H1 (cell line): ENCODE measurements at regions not wholly inside any gene's neighbourhood (a gene's known extent, or its start where the extent isn't known, plus 50 kb on each side); places are given as distances from the start of the nearest gene placed in this dataset.

Source experiments
- CTCF ChIA-PET: fragments of 300-600 bp; sonication (Branson Sonifier 250); formaldehyde crosslinking; loops from one replicate; lab custom pipeline; 2021; ENCODE audit not compliant: partially characterized antibody; lab: Charles Lee
- POLR2A ChIA-PET: fragments of 300-600 bp; sonication (Branson Sonifier 250); formaldehyde crosslinking; loops from one replicate; lab custom pipeline; 2021; ENCODE audit warnings: inconsistent platforms; ENCODE audit not compliant: partially characterized antibody; lab: Charles Lee
- DNase-seq, 2 experiments: peaks; one replicate each; pipeline versions ENCODE4 v3.0.0 to v3.0.0-alpha.2; 2010 to 2022; ENCODE audit warnings: low spot score in 2 of 2, low read depth in 1 of 2, mixed read lengths in 1 of 2
- FAIRE-seq: peaks from 2 replicates; lab custom pipeline; 2011; peaks lifted over from hg19 to GRCh38; lab: Jason Lieb, UNC
- H2AFZ ChIP-seq: 2 replicates; pipeline ENCODE4 v1.8.1; 2012; ENCODE audit warnings: low read length, inconsistent platforms
- H2AK5ac ChIP-seq: 2 replicates; pipeline ENCODE4 v1.6.1; 2013; ENCODE audit warnings: low read depth, low read length
- H2BK120ac ChIP-seq: replicated peaks from 2 replicates; pipeline ENCODE3; 2013; ENCODE audit warnings: low read depth, low read length, inconsistent platforms
- H2BK12ac ChIP-seq: 2 replicates; pipeline ENCODE4 v1.6.1; 2013; ENCODE audit warnings: low read depth, low read length
- H2BK15ac ChIP-seq: 2 replicates; pipeline ENCODE4 v1.6.1; 2013; ENCODE audit warnings: low read length
- H2BK20ac ChIP-seq: 2 replicates; pipeline ENCODE4 v1.6.1; 2013; ENCODE audit warnings: low read length
- H2BK5ac ChIP-seq: 2 replicates; pipeline ENCODE4 v1.6.1; 2013; ENCODE audit warnings: low read depth, low read length
- H3K14ac ChIP-seq: 2 replicates; pipeline ENCODE4 v1.6.1; 2013; ENCODE audit warnings: inconsistent platforms; ENCODE audit not compliant: insufficient read length
- H3K18ac ChIP-seq: 2 replicates; pipeline ENCODE4 v1.6.1; 2013; ENCODE audit warnings: low read length; ENCODE audit errors: extremely low read depth
- H3K23ac ChIP-seq: 2 replicates; pipeline ENCODE4 v1.6.1; 2013; ENCODE audit warnings: inconsistent platforms; ENCODE audit not compliant: insufficient read length
- H3K23me2 ChIP-seq: 2 replicates; pipeline ENCODE4 v1.6.1; 2013; ENCODE audit warnings: low read depth, low read length
- H3K27ac ChIP-seq: 2 replicates; pipeline ENCODE4 v1.6.1; 2011; ENCODE audit warnings: low read depth, low read length, inconsistent platforms
- H3K27me3 ChIP-seq, 4 experiments: replicated peaks in 1 of 4; 1 replicate in 1 of 4; 2 replicates in 3 of 4; pipeline versions ENCODE4 v1.6.1 to v1.8.1; 2011 to 2013; ENCODE audit warnings: low read length in 3 of 4, mild to moderate bottlenecking in 3 of 4, inconsistent platforms in 2 of 4, mixed read lengths in 2 of 4, moderate library complexity in 1 of 4; ENCODE audit not compliant: control insufficient read depth in 3 of 4, insufficient read depth in 3 of 4; ENCODE audit errors: extremely low read depth in 1 of 4
- H3K36me3 ChIP-seq, 4 experiments: 2 replicates each; pipeline versions ENCODE4 v1.6.1 to v1.8.1; 2011 to 2013; ENCODE audit warnings: mild to moderate bottlenecking in 4 of 4, low read length in 3 of 4, moderate library complexity in 2 of 4, control low read depth in 1 of 4, inconsistent platforms in 1 of 4; ENCODE audit not compliant: insufficient read depth in 4 of 4, control insufficient read depth in 2 of 4
- H3K4ac ChIP-seq: replicated peaks from 2 replicates; pipeline ENCODE3; 2013; ENCODE audit warnings: low read length, low read depth, mixed read lengths, inconsistent platforms; ENCODE audit not compliant: insufficient read length
- H3K4me1 ChIP-seq, 4 experiments: replicated peaks in 1 of 4; 1 replicate in 1 of 4; 2 replicates in 3 of 4; pipeline versions ENCODE4 v1.6.1 to v1.8.1; 2011 to 2013; ENCODE audit warnings: low read length in 3 of 4, inconsistent platforms in 2 of 4, mixed read lengths in 1 of 4; ENCODE audit not compliant: insufficient read depth in 4 of 4, control insufficient read depth in 3 of 4
- H3K4me2 ChIP-seq, 2 experiments: 2 replicates each; pipeline versions ENCODE4 v1.6.1 to v1.8.1; 2011 to 2013; ENCODE audit warnings: low read depth in 2 of 2, low read length in 2 of 2, control low read depth in 1 of 2, inconsistent platforms in 1 of 2, mild to moderate bottlenecking in 1 of 2; ENCODE audit not compliant: insufficient read depth in 1 of 2
- H3K4me3 ChIP-seq, 4 experiments: fragments of 200-600, 300-600 bp in 1 of 4; sonication (generic), shearing (Covaris generic), sonication (Bioruptor Twin) in 1 of 4; 2 replicates each; pipeline versions ENCODE4 v1.5.1 to v1.8.1; 2011 to 2016; ENCODE audit warnings: low read length in 4 of 4, low read depth in 3 of 4, control low read depth in 2 of 4, inconsistent platforms in 2 of 4, mild to moderate bottlenecking in 2 of 4, mixed read lengths in 1 of 4, moderate library complexity in 1 of 4; ENCODE audit not compliant: insufficient read depth in 2 of 4; ENCODE audit errors: extremely low read depth in 1 of 4
- H3K56ac ChIP-seq: replicated peaks from 2 replicates; pipeline ENCODE3; 2013; ENCODE audit warnings: low read depth, mild to moderate bottlenecking, mixed read lengths, low read length, inconsistent platforms; ENCODE audit not compliant: insufficient read length
- H3K79me1 ChIP-seq: 2 replicates; pipeline ENCODE4 v1.6.1; 2013; ENCODE audit warnings: low read depth, low read length, control low read depth
- H3K79me2 ChIP-seq, 2 experiments: 2 replicates each; pipeline versions ENCODE4 v1.6.1 to v1.8.1; 2012 to 2013; ENCODE audit warnings: low read length in 2 of 2, mild to moderate bottlenecking in 2 of 2, inconsistent platforms in 1 of 2; ENCODE audit not compliant: insufficient read depth in 2 of 2, control insufficient read depth in 1 of 2
- H3K9ac ChIP-seq, 4 experiments: replicated peaks in 1 of 4; 1 replicate in 1 of 4; 2 replicates in 3 of 4; pipeline versions ENCODE4 v1.6.1 to v1.8.1; 2011 to 2013; ENCODE audit warnings: low read depth in 3 of 4, low read length in 3 of 4, control low read depth in 2 of 4, mild to moderate bottlenecking in 2 of 4, moderate library complexity in 2 of 4, inconsistent platforms in 1 of 4; ENCODE audit errors: extremely low read depth in 1 of 4
- H3K9me3 ChIP-seq, 2 experiments: 2 replicates each; pipeline versions ENCODE4 v1.6.1 to v1.8.1; 2012 to 2013; ENCODE audit warnings: mild to moderate bottlenecking in 2 of 2, moderate library complexity in 2 of 2, control low read depth in 1 of 2, inconsistent platforms in 1 of 2, low read depth in 1 of 2, low read length in 1 of 2, mixed read lengths in 1 of 2; ENCODE audit not compliant: insufficient read depth in 2 of 2
- H4K20me1 ChIP-seq, 2 experiments: replicated peaks in 1 of 2; 2 replicates each; pipeline versions ENCODE3 to v1.8.1; 2011 to 2013; ENCODE audit warnings: inconsistent platforms in 2 of 2, low read length in 2 of 2, mild to moderate bottlenecking in 1 of 2; ENCODE audit not compliant: insufficient read depth in 2 of 2, control insufficient read depth in 1 of 2
- H4K5ac ChIP-seq: 2 replicates; pipeline ENCODE4 v1.6.1; 2013; ENCODE audit warnings: low read length, low read depth, mixed read lengths, inconsistent platforms; ENCODE audit not compliant: insufficient read length
- H4K8ac ChIP-seq: 2 replicates; pipeline ENCODE4 v1.8.0; 2013; ENCODE audit warnings: mild to moderate bottlenecking, moderate library complexity, low read length, inconsistent platforms; ENCODE audit not compliant: insufficient read depth; ENCODE audit errors: extremely low read depth
- H4K91ac ChIP-seq: replicated peaks from 2 replicates; pipeline ENCODE3; 2013; ENCODE audit warnings: low read length, mixed read lengths, inconsistent platforms; ENCODE audit not compliant: insufficient read length
- ATF2 ChIP-seq: IDR thresholded peaks from 2 replicates; pipeline ENCODE4 v1.6.1; 2012; ENCODE audit warnings: low read length, inconsistent platforms
- CBX5 ChIP-seq: fragments of 300-800, 300-1000 bp; sonication (generic); IDR thresholded peaks from 2 replicates; pipeline ENCODE4 v1.7.1; 2016; ENCODE audit warnings: antibody characterized with exemption, low read length, low read depth
- CHD1 ChIP-seq: IDR thresholded peaks from 2 replicates; pipeline ENCODE4 v1.6.1; 2012; ENCODE audit warnings: low read depth, low read length, improper control_type of control experiment
- EP300 ChIP-seq, 2 experiments: IDR thresholded peaks; 1 replicate in 1 of 2; 2 replicates in 1 of 2; pipeline ENCODE4 v1.6.1; 2011 to 2012; ENCODE audit warnings: low read depth in 2 of 2, low read length in 2 of 2, mild to moderate bottlenecking in 2 of 2, borderline replicate concordance in 1 of 2, inconsistent platforms in 1 of 2, moderate library complexity in 1 of 2
- HDAC6 ChIP-seq: IDR thresholded peaks from one replicate; pipeline ENCODE4 v1.7.1; 2012; ENCODE audit warnings: low read depth, mild to moderate bottlenecking, inconsistent platforms, low read length, moderate library complexity
- PHF8 ChIP-seq: fragments of 200-600 bp; sonication (generic); conservative IDR thresholded peaks from 2 replicates; pipeline ENCODE4 v1.7.1; 2012; ENCODE audit warnings: low read depth, mild to moderate bottlenecking, inconsistent platforms, low read length, moderate library complexity
- POLR2A ChIP-seq, 2 experiments: IDR thresholded peaks; 1 replicate in 1 of 2; 2 replicates in 1 of 2; pipeline ENCODE4 v1.6.1; 2011; ENCODE audit warnings: low read depth in 2 of 2, low read length in 2 of 2, mild to moderate bottlenecking in 2 of 2; ENCODE audit errors: control extremely low read depth in 1 of 2
- USF2 ChIP-seq: IDR thresholded peaks from 2 replicates; pipeline ENCODE4 v1.6.1; 2011; ENCODE audit warnings: low read length, improper control_type of control experiment
- WGBS, 2 experiments: shearing (Covaris generic) in 1 of 2; methylation state at CpG; one replicate each; pipeline versions ENCODE4 v1.1.6 to v1.1.7; 2013 to 2015; ENCODE audit warnings: low lambda C conversion rate in 2 of 2, mixed read lengths in 2 of 2, inconsistent platforms in 1 of 2, low coverage in 1 of 2, missing lambda C conversion rate in 1 of 2; ENCODE audit not compliant: insufficient replicate concordance in 2 of 2, insufficient coverage in 1 of 2, insufficient read length in 1 of 2; ENCODE audit errors: extremely low coverage in 1 of 2, missing lambda C conversion rate in 1 of 2; 5-methylcytosine and 5-hydroxymethylcytosine counted together

GRCh38 chr10:3429676-3430075 lies 257.1 kb upstream of the PITRM1 start:
- no peak overlapping the region for H4K5ac ChIP-seq
- H3K4me1 ChIP-seq: no peaks in the 10 kb centered on the region
- 78% methylated on average over 7 of the region's 7 CpGs; no CpG with 5 or more reads in 1 of the 2 experiments for WGBS, 2 experiments
- H3K9ac ChIP-seq: no peak overlapping the region
- H3K27me3 ChIP-seq: no peaks in the 10 kb centered on the region
- H3K23me2 ChIP-seq: peaks cover 3% of the 10 kb centered on the region; the same call in 1 of the 2 replicates
- H3K56ac ChIP-seq: no peak overlapping the region
- no peak overlapping the region for H2BK15ac ChIP-seq
- ChIA-PET CTCF (interaction anchor here (0.8 to 1.9 kb wide), 3 partner anchors 36 to 153 kb away, joined by 3 to 5 read pairs (median 3); no protein-coding TSS in a partner anchor), POLR2A (no interaction called here)
- H4K91ac ChIP-seq: no peak overlapping the region
- no peak for FAIRE-seq
- no peak overlapping the region for H3K23ac ChIP-seq
- no peak overlapping the region for H3K18ac ChIP-seq
- H2BK12ac ChIP-seq: no peak overlapping the region
- H2BK5ac ChIP-seq: no peak overlapping the region
- H3K36me3 ChIP-seq: no peaks in the 10 kb centered on the region
- no peak overlapping the region for H4K8ac ChIP-seq
- no peaks in the 10 kb centered on the region for H3K79me2 ChIP-seq
- no peak overlapping the region for H3K4me2 ChIP-seq
- H3K27ac ChIP-seq: no peak overlapping the region
- no peak overlapping the region for H2BK120ac ChIP-seq
- H3K79me1 ChIP-seq: no peaks in the 10 kb centered on the region
- H3K9me3 ChIP-seq: no peaks in the 10 kb centered on the region
- no peak overlapping the region for H3K4me3 ChIP-seq
- no peak overlapping the region for H2AFZ ChIP-seq
- H2AK5ac ChIP-seq: no peak overlapping the region
- no peak overlapping the region for H3K14ac ChIP-seq
- TF ChIP-seq ATF2: no peak
- TF ChIP-seq CBX5: no peak
- no peak for TF ChIP-seq HDAC6
- no peak for TF ChIP-seq PHF8
- no peak for TF ChIP-seq POLR2A (IDR thresholded peaks at IDR 0.05; ENCODE audit: control extremely low read depth in 1 of 2, low read depth in 2 of 2, low read length in 2 of 2)
- no peak for TF ChIP-seq EP300 (IDR thresholded peaks at IDR 0.05; ENCODE audit: borderline replicate concordance in 1 of 2, low read depth in 2 of 2, low read length in 2 of 2)
- TF ChIP-seq USF2: no peak
- TF ChIP-seq CHD1: no peak
- DNase-seq: no peak
- H3K4ac ChIP-seq: no peak overlapping the region
- no peak overlapping the region for H2BK20ac ChIP-seq
- no peaks in the 10 kb centered on the region for H4K20me1 ChIP-seq
